ENCODE measurements at regions not wholly inside any gene's neighbourhood (a gene's known extent, or its start where the extent isn't known, plus 50 kb on each side); places are given as distances from the start of the nearest gene placed in this dataset.
A peak's percentile ranks its signal among the peaks of the same experiment; 100 is the strongest.

- Histone ChIP-seq H3K27ac (no peak overlapping the region), H3K9me3 (ENCODE audit: severe bottlenecking) (no peaks in the 10 kb centered on the region), H3K36me3 (no peaks in the 10 kb centered on the region; the same call in 1 of the 2 replicates), H3K4me3 (ENCODE audit: low read depth, low read length) (no peak overlapping the region), H3K27me3 (ENCODE audit: insufficient read depth, low read depth, severe bottlenecking) (no peaks in the 10 kb centered on the region)
- no peak for DNase-seq
- no peak for TF ChIP-seq CTCF (IDR thresholded peaks at IDR 0.05; ENCODE audit: low read depth, low read length)
Measured at GRCh38 chr4:74667944-74668343, 126.4 kb downstream of the BTC start.

GRCh38 chr4:74669702-74670101 is 124.6 kb downstream of the BTC start:
- no peak for DNase-seq
- no peak for TF ChIP-seq CTCF (IDR thresholded peaks at IDR 0.05; ENCODE audit: low read depth, low read length)
- H3K27me3 ChIP-seq (ENCODE audit: insufficient read depth, low read depth, severe bottlenecking) = no peaks in the 10 kb centered on the region
- no peak overlapping the region for H3K4me3 ChIP-seq (ENCODE audit: low read depth, low read length)
- H3K36me3 ChIP-seq = no peaks in the 10 kb centered on the region; the same call in 1 of the 2 replicates
- H3K9me3 ChIP-seq (ENCODE audit: severe bottlenecking) = no peaks in the 10 kb centered on the region
- H3K27ac ChIP-seq = no peak overlapping the region

GRCh38 chr4:74670583-74670982 is 123.7 kb downstream of the BTC start:
- no peak for TF ChIP-seq CTCF (IDR thresholded peaks at IDR 0.05; ENCODE audit: low read depth, low read length)
- no peak overlapping the region for H3K27ac ChIP-seq
- no peak overlapping the region for H3K4me3 ChIP-seq (ENCODE audit: low read depth, low read length)
- H3K36me3 ChIP-seq = no peaks in the 10 kb centered on the region; the same call in 1 of the 2 replicates
- no peaks in the 10 kb centered on the region for H3K9me3 ChIP-seq (ENCODE audit: severe bottlenecking)
- no peak for DNase-seq
- no peaks in the 10 kb centered on the region for H3K27me3 ChIP-seq (ENCODE audit: insufficient read depth, low read depth, severe bottlenecking)

GRCh38 chr4:74671080-74671698 is 123.1 kb downstream of the BTC start:
- TF ChIP-seq CTCF (IDR thresholded peaks at IDR 0.05; ENCODE audit: low read depth, low read length) = peak; percentile 49
- Histone ChIP-seq H3K4me3 (ENCODE audit: low read depth, low read length) (no peak overlapping the region), H3K27ac (no peak overlapping the region), H3K9me3 (ENCODE audit: severe bottlenecking) (no peaks in the 10 kb centered on the region), H3K36me3 (no peaks in the 10 kb centered on the region), H3K27me3 (ENCODE audit: insufficient read depth, low read depth, severe bottlenecking) (no peaks in the 10 kb centered on the region)
- peak; percentile 61 for DNase-seq

- H3K9me3 ChIP-seq (ENCODE audit: severe bottlenecking) = no peaks in the 10 kb centered on the region
- no peaks in the 10 kb centered on the region for H3K27me3 ChIP-seq (ENCODE audit: insufficient read depth, low read depth, severe bottlenecking)
- DNase-seq = no peak
- no peak overlapping the region for H3K27ac ChIP-seq
- TF ChIP-seq CTCF (IDR thresholded peaks at IDR 0.05; ENCODE audit: low read depth, low read length) = no peak
- no peak overlapping the region for H3K4me3 ChIP-seq (ENCODE audit: low read depth, low read length)
- no peaks in the 10 kb centered on the region for H3K36me3 ChIP-seq
Measured at GRCh38 chr4:74674750-74675149, 119.6 kb downstream of the BTC start.
